Activated CD4-positive, alpha-beta T cell treated with anti-CD3 and anti-CD28 coated beads, Interleukin-2, amount 50 U/mL, for 24 hours (primary cell): ENCODE measurements at regions not wholly inside any gene's neighbourhood (a gene's known extent, or its start where the extent isn't known, plus 50 kb on each side); places are given as distances from the start of the nearest gene placed in this dataset.

ENCODE experiments used
- DNase-seq, 2 donors: peaks; one replicate each; pipeline ENCODE4 v3.0.0-alpha.2; 2020; ENCODE audit warnings: low read depth in 1 of 2, low spot score in 1 of 2

- DNase-seq, result no peak
Measured at GRCh38 chr1:88043834-88044233, 640.2 kb upstream of the PKN2 start.

GRCh38 chr1:88052167-88052566 is 631.9 kb upstream of the PKN2 start:
- DNase-seq, result no peak

GRCh38 chr1:88053065-88053464 is 631.0 kb upstream of the PKN2 start:
- DNase-seq, result no peak

- DNase-seq, result no peak
Measured at GRCh38 chr1:88056881-88057280, 627.2 kb upstream of the PKN2 start.

GRCh38 chr1:88058205-88058604 is 625.9 kb upstream of the PKN2 start:
- no peak for DNase-seq

- DNase-seq, result no peak
Measured at GRCh38 chr1:88060112-88060673, 623.9 kb upstream of the PKN2 start.

GRCh38 chr1:88060750-88061491 is 623.2 kb upstream of the PKN2 start:
- DNase-seq, result no peak

GRCh38 chr1:88061492-88062177 is 622.4 kb upstream of the PKN2 start:
- DNase-seq, result no peak

- no peak for DNase-seq
Measured at GRCh38 chr1:88062650-88063153, 621.4 kb upstream of the PKN2 start.

- no peak for DNase-seq
Measured at GRCh38 chr1:88063605-88064004, 620.5 kb upstream of the PKN2 start.

GRCh38 chr1:88068407-88068960 is 615.6 kb upstream of the PKN2 start:
- no peak for DNase-seq

- no peak for DNase-seq
Measured at GRCh38 chr1:88070956-88071355, 613.1 kb upstream of the PKN2 start.

GRCh38 chr1:88074661-88075060 is 609.4 kb upstream of the PKN2 start:
- no peak for DNase-seq

- no peak for DNase-seq
Measured at GRCh38 chr1:88075813-88076212, 608.3 kb upstream of the PKN2 start.

- no peak for DNase-seq
Measured at GRCh38 chr1:88079036-88079435, 605.0 kb upstream of the PKN2 start.

- DNase-seq, result no peak
Measured at GRCh38 chr1:88080875-88081274, 603.2 kb upstream of the PKN2 start.

- DNase-seq, result no peak
Measured at GRCh38 chr1:88088481-88088880, 595.6 kb upstream of the PKN2 start.

GRCh38 chr1:88089961-88090360 is 594.1 kb upstream of the PKN2 start:
- no peak for DNase-seq

GRCh38 chr1:88098881-88099280 is 585.2 kb upstream of the PKN2 start:
- DNase-seq, result no peak

- no peak for DNase-seq
Measured at GRCh38 chr1:88101041-88101440, 583.0 kb upstream of the PKN2 start.

- no peak for DNase-seq
Measured at GRCh38 chr1:88104236-88104635, 579.8 kb upstream of the PKN2 start.

GRCh38 chr1:88104886-88105285 is 579.2 kb upstream of the PKN2 start:
- DNase-seq, result no peak
